ENCODE measurements at regions not wholly inside any gene's neighbourhood (a gene's known extent, or its start where the extent isn't known, plus 50 kb on each side); places are given as distances from the start of the nearest gene placed in this dataset.
"Not testable (repeated sequence)": the region's sequence is repeated elsewhere in the genome, so short reads cannot be mapped to it uniquely, and the experiment has no call there.

GRCh38 chr3:195669310-195669709 is 51.5 kb upstream of the MUC20 start:
- not testable (repeated sequence) for H3K4me1 Mint-ChIP-seq, H3K27ac Mint-ChIP-seq
- H3K36me3 Mint-ChIP-seq: peaks cover 13% of the 10 kb centered on the region

GRCh38 chr3:195668131-195668766 is 52.5 kb upstream of the MUC20 start:
- not testable (repeated sequence) for H3K27ac Mint-ChIP-seq; H3K4me1 Mint-ChIP-seq; H3K4me3 Mint-ChIP-seq; DNase-seq (ENCODE audit: low spot score in 2 of 2, unreplicated experiment in 2 of 2); H3K27me3 Mint-ChIP-seq (ENCODE audit: low read depth); H3K9me3 Mint-ChIP-seq
- peaks cover 16% of the 10 kb centered on the region for H3K36me3 Mint-ChIP-seq

More at GRCh38 chr3:195669310-195669709, 51.5 kb upstream of the MUC20 start:
- H3K9me3 Mint-ChIP-seq; H3K4me3 Mint-ChIP-seq; H3K27me3 Mint-ChIP-seq (ENCODE audit: low read depth); DNase-seq (ENCODE audit: low spot score in 2 of 2, unreplicated experiment in 2 of 2): not testable (repeated sequence)

GRCh38 chr3:195665311-195665710 is 55.5 kb upstream of the MUC20 start:
- H3K9me3 Mint-ChIP-seq; H3K4me3 Mint-ChIP-seq; H3K27me3 Mint-ChIP-seq (ENCODE audit: low read depth); H3K36me3 Mint-ChIP-seq; H3K4me1 Mint-ChIP-seq; H3K27ac Mint-ChIP-seq; DNase-seq (ENCODE audit: low spot score in 2 of 2, unreplicated experiment in 2 of 2): not testable (repeated sequence)

- H3K4me3 Mint-ChIP-seq; H3K9me3 Mint-ChIP-seq; H3K27ac Mint-ChIP-seq; H3K27me3 Mint-ChIP-seq (ENCODE audit: low read depth); H3K36me3 Mint-ChIP-seq; DNase-seq (ENCODE audit: low spot score in 2 of 2, unreplicated experiment in 2 of 2); H3K4me1 Mint-ChIP-seq: not testable (repeated sequence)
Measured at GRCh38 chr3:195664131-195664530, 56.6 kb upstream of the MUC20 start.

- H3K27me3 Mint-ChIP-seq (ENCODE audit: low read depth); DNase-seq (ENCODE audit: low spot score in 2 of 2, unreplicated experiment in 2 of 2); H3K27ac Mint-ChIP-seq; H3K4me1 Mint-ChIP-seq; H3K9me3 Mint-ChIP-seq; H3K36me3 Mint-ChIP-seq: not testable (repeated sequence)
- peak overlapping the region; percentile 50 for H3K4me3 Mint-ChIP-seq
Measured at GRCh38 chr3:195659136-195659533, 61.6 kb upstream of the MUC20 start.

- not testable (repeated sequence) for DNase-seq (ENCODE audit: low spot score in 2 of 2, unreplicated experiment in 2 of 2); H3K36me3 Mint-ChIP-seq; H3K27me3 Mint-ChIP-seq (ENCODE audit: low read depth); H3K4me1 Mint-ChIP-seq; H3K27ac Mint-ChIP-seq; H3K9me3 Mint-ChIP-seq
- H3K4me3 Mint-ChIP-seq: peak overlapping the region; percentile 50
Measured at GRCh38 chr3:195658381-195659135, 62.2 kb upstream of the MUC20 start.

GRCh38 chr3:195657475-195658372 is 63.1 kb upstream of the MUC20 start:
- H3K36me3 Mint-ChIP-seq; H3K4me1 Mint-ChIP-seq; H3K9me3 Mint-ChIP-seq; H3K27me3 Mint-ChIP-seq (ENCODE audit: low read depth): not testable (repeated sequence)
- peak; percentile 79 to 93 for DNase-seq (ENCODE audit: low spot score in 2 of 2, unreplicated experiment in 2 of 2)
- Mint-ChIP-seq H3K27ac (peak overlapping the region; percentile 78), H3K4me3 (peak overlapping the region; percentile 80)

- not testable (repeated sequence) for H3K36me3 Mint-ChIP-seq; DNase-seq (ENCODE audit: low spot score in 2 of 2, unreplicated experiment in 2 of 2); H3K27ac Mint-ChIP-seq; H3K27me3 Mint-ChIP-seq (ENCODE audit: low read depth); H3K9me3 Mint-ChIP-seq; H3K4me1 Mint-ChIP-seq
- peak overlapping the region; percentile 6 for H3K4me3 Mint-ChIP-seq
Measured at GRCh38 chr3:195656091-195656490, 64.7 kb upstream of the MUC20 start.

- not testable (repeated sequence) for H3K27me3 Mint-ChIP-seq (ENCODE audit: low read depth); DNase-seq (ENCODE audit: low spot score in 2 of 2, unreplicated experiment in 2 of 2); H3K4me3 Mint-ChIP-seq; H3K9me3 Mint-ChIP-seq; H3K4me1 Mint-ChIP-seq; H3K27ac Mint-ChIP-seq; H3K36me3 Mint-ChIP-seq
Measured at GRCh38 chr3:195654746-195655145, 66.0 kb upstream of the MUC20 start.

GRCh38 chr3:195654138-195654537 is 66.6 kb upstream of the MUC20 start:
- not testable (repeated sequence) for H3K4me3 Mint-ChIP-seq; H3K27ac Mint-ChIP-seq; DNase-seq (ENCODE audit: low spot score in 2 of 2, unreplicated experiment in 2 of 2); H3K4me1 Mint-ChIP-seq; H3K9me3 Mint-ChIP-seq; H3K27me3 Mint-ChIP-seq (ENCODE audit: low read depth); H3K36me3 Mint-ChIP-seq

GRCh38 chr3:195653641-195654040 is 67.1 kb upstream of the MUC20 start:
- H3K9me3 Mint-ChIP-seq; H3K27ac Mint-ChIP-seq; H3K4me1 Mint-ChIP-seq; H3K27me3 Mint-ChIP-seq (ENCODE audit: low read depth); H3K36me3 Mint-ChIP-seq; DNase-seq (ENCODE audit: low spot score in 2 of 2, unreplicated experiment in 2 of 2); H3K4me3 Mint-ChIP-seq: not testable (repeated sequence)

GRCh38 chr3:195647912-195648702 is 64.4 kb upstream of the APOD start:
- not testable (repeated sequence) for H3K4me1 Mint-ChIP-seq; H3K27ac Mint-ChIP-seq; DNase-seq (ENCODE audit: low spot score in 2 of 2, unreplicated experiment in 2 of 2); H3K27me3 Mint-ChIP-seq (ENCODE audit: low read depth); H3K4me3 Mint-ChIP-seq; H3K9me3 Mint-ChIP-seq
- peaks cover 20% of the 10 kb centered on the region for H3K36me3 Mint-ChIP-seq

GRCh38 chr3:195645872-195646271 is 62.1 kb upstream of the APOD start:
- not testable (repeated sequence) for H3K27me3 Mint-ChIP-seq (ENCODE audit: low read depth); DNase-seq (ENCODE audit: low spot score in 2 of 2, unreplicated experiment in 2 of 2); H3K4me3 Mint-ChIP-seq; H3K4me1 Mint-ChIP-seq; H3K9me3 Mint-ChIP-seq; H3K27ac Mint-ChIP-seq
- peaks cover 20% of the 10 kb centered on the region for H3K36me3 Mint-ChIP-seq
